GM19238 (cell line): ENCODE measurements at regions not wholly inside any gene's neighbourhood (a gene's known extent, or its start where the extent isn't known, plus 50 kb on each side); places are given as distances from the start of the nearest gene placed in this dataset.
"Not testable (repeated sequence)": the region's sequence is repeated elsewhere in the genome, so short reads cannot be mapped to it uniquely, and the experiment has no call there.

ENCODE experiments used
- DNase-seq: peaks from one replicate; pipeline ENCODE4 v3.0.0; 2011; ENCODE audit warnings: low spot score; ENCODE audit not compliant: insufficient read length

GRCh38 chr3:189375532-189375931, 203.8 kb downstream of the TPRG1 start:
- no peak for DNase-seq

- no peak for DNase-seq
These were observed 211.9 kb downstream of the TPRG1 start for GRCh38 chr3:189383630-189384029.

GRCh38 chr3:189385880-189386279, 214.1 kb downstream of the TPRG1 start:
- DNase-seq, result not testable (repeated sequence)

GRCh38 chr3:189386739-189387138, 215.0 kb downstream of the TPRG1 start:
- no peak for DNase-seq

- DNase-seq, result no peak
These were observed 217.6 kb downstream of the TPRG1 start for GRCh38 chr3:189389346-189389745.

GRCh38 chr3:189393598-189393997, 221.8 kb downstream of the TPRG1 start:
- DNase-seq, result no peak

- DNase-seq, result no peak
These were observed 222.9 kb downstream of the TPRG1 start for GRCh38 chr3:189394599-189395121.

GRCh38 chr3:189395825-189396224, 224.1 kb downstream of the TPRG1 start:
- no peak for DNase-seq

GRCh38 chr3:189398656-189399055, 226.9 kb downstream of the TPRG1 start:
- no peak for DNase-seq

GRCh38 chr3:189401196-189401595, 229.4 kb downstream of the TPRG1 start:
- no peak for DNase-seq

- DNase-seq, result no peak
These were observed 228.0 kb upstream of the TP63 start for GRCh38 chr3:189403194-189403593.

- no peak for DNase-seq
These were observed 227.2 kb upstream of the TP63 start for GRCh38 chr3:189404024-189404423.

GRCh38 chr3:189404797-189405484, 226.2 kb upstream of the TP63 start:
- no peak for DNase-seq

- DNase-seq, result no peak
These were observed 225.0 kb upstream of the TP63 start for GRCh38 chr3:189406148-189406547.

GRCh38 chr3:189410522-189410921, 220.7 kb upstream of the TP63 start:
- DNase-seq, result no peak

GRCh38 chr3:189419038-189419437, 212.2 kb upstream of the TP63 start:
- DNase-seq, result no peak

GRCh38 chr3:189419683-189420082, 211.5 kb upstream of the TP63 start:
- DNase-seq, result no peak

- DNase-seq, result no peak
These were observed 206.3 kb upstream of the TP63 start for GRCh38 chr3:189424922-189425321.

GRCh38 chr3:189429019-189429418, 202.2 kb upstream of the TP63 start:
- no peak for DNase-seq

- no peak for DNase-seq
These were observed 201.0 kb upstream of the TP63 start for GRCh38 chr3:189430166-189430565.

- not testable (repeated sequence) for DNase-seq
These were observed 188.9 kb upstream of the TP63 start for GRCh38 chr3:189442257-189442656.

- DNase-seq, result no peak
These were observed 184.1 kb upstream of the TP63 start for GRCh38 chr3:189446959-189447560.

- DNase-seq, result no peak
These were observed 182.1 kb upstream of the TP63 start for GRCh38 chr3:189449084-189449483.
